NB4 (cell line): ENCODE measurements at regions not wholly inside any gene's neighbourhood (a gene's known extent, or its start where the extent isn't known, plus 50 kb on each side); places are given as distances from the start of the nearest gene placed in this dataset.

Source experiments
- CTCF ChIP-seq: IDR thresholded peaks from one replicate; pipeline ENCODE4 v1.5.1; 2012; ENCODE audit warnings: low read depth, low read length
- MAX ChIP-seq: IDR thresholded peaks from 2 replicates; pipeline ENCODE4 v1.6.1; 2011; ENCODE audit warnings: low read depth, low read length
- POLR2A ChIP-seq: IDR thresholded peaks from 2 replicates; pipeline ENCODE4 v1.6.1; 2011; ENCODE audit warnings: mild to moderate bottlenecking; ENCODE audit not compliant: insufficient read length; ENCODE audit errors: extremely low read depth

GRCh38 chr10:29397221-29397620 lies 108.4 kb downstream of the LYZL1 start:
- TF ChIP-seq POLR2A = no peak
- no peak for TF ChIP-seq CTCF
- TF ChIP-seq MAX = no peak
